ENCODE measurements at regions not wholly inside any gene's neighbourhood (a gene's known extent, or its start where the extent isn't known, plus 50 kb on each side); places are given as distances from the start of the nearest gene placed in this dataset.

DNA sequence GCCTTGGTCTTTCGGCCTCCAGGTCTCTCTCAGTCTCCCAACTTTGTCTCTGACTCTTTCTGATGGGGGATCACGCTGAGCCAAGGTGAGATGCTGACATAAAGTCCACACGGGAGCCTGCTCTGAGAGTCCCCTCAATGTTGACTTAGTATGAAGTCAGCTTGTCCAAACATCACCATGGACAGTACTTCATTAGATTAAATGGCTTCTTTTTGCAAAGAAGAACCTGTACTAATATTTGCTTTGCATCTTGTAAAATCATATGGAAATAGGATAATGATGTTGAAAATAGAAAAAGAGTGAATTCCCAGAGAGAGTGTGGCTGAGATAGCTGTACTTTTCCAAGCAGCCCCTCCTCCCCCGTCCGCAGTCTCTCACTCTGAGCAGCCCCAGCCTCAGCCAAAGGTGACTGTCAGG, 56.7 kb upstream of the SIAH1 start:
- H3K4me3 ChIP-seq (ENCODE audit: insufficient read depth, low read length, poor library complexity, severe bottlenecking) = no peak overlapping the region
- H3K27me3 ChIP-seq (ENCODE audit: low read length) = no peaks in the 10 kb centered on the region
- H4K20me1 ChIP-seq (ENCODE audit: low read depth, low read length) = no peaks in the 10 kb centered on the region
- no peaks in the 10 kb centered on the region for H3K79me2 ChIP-seq (ENCODE audit: insufficient read depth, low read length)
- H2AFZ ChIP-seq (ENCODE audit: low read depth, low read length, severe bottlenecking) = no peak overlapping the region
- H3K36me3 ChIP-seq (ENCODE audit: low read length) = no peaks in the 10 kb centered on the region
- H3K27ac ChIP-seq (ENCODE audit: low read depth, low read length) = no peak overlapping the region
- H3K9me3 ChIP-seq (ENCODE audit: insufficient read depth, low read length) = no peaks in the 10 kb centered on the region
- no peaks in the 10 kb centered on the region for H3F3A ChIP-seq (ENCODE audit: insufficient read depth)
- no peaks in the 10 kb centered on the region for H3K9me2 ChIP-seq (replicated peaks; ENCODE audit: insufficient read depth, low read length)
- no peak overlapping the region for H3K4me2 ChIP-seq (ENCODE audit: low read depth, low read length, poor library complexity, severe bottlenecking)
- no peak overlapping the region for H3K9ac ChIP-seq (ENCODE audit: low read length)
- TF ChIP-seq EZH2phosphoT487 (conservative IDR thresholded peaks at IDR 0.05; ENCODE audit: low read length) (no peak), CTCF (IDR thresholded peaks at IDR 0.05; ENCODE audit: insufficient read depth, low read length, poor library complexity, severe bottlenecking) (no peak)

DNA sequence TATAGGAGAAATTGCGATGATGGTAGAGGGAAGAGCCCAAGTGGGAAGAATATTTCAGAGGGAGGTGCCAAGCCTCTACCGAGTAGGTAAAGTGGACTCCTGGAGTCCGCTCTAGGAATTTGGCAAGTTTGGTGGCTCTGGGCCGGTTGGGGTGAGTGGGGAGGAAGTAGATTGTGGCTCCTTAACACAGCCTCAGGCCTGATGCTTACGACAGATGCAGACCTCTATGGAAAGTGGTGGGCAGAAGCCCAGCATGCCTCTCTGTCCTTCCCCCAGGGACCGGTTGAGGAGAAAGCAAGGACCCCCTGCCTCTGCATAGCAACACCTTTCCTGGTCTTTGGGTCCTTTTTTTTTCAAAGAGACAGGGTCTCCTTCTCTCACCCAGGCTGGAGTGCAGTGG, 55.9 kb upstream of the SIAH1 start:
- TF ChIP-seq EZH2phosphoT487 (conservative IDR thresholded peaks at IDR 0.05; ENCODE audit: low read length) (no peak), CTCF (IDR thresholded peaks at IDR 0.05; ENCODE audit: insufficient read depth, low read length, poor library complexity, severe bottlenecking) (no peak)
- H3K4me3 ChIP-seq (ENCODE audit: insufficient read depth, low read length, poor library complexity, severe bottlenecking) = no peak overlapping the region
- H3K27ac ChIP-seq (ENCODE audit: low read depth, low read length) = no peak overlapping the region
- no peak overlapping the region for H2AFZ ChIP-seq (ENCODE audit: low read depth, low read length, severe bottlenecking)
- H3K9ac ChIP-seq (ENCODE audit: low read length) = no peak overlapping the region
- no peaks in the 10 kb centered on the region for H3K9me3 ChIP-seq (ENCODE audit: insufficient read depth, low read length)
- H4K20me1 ChIP-seq (ENCODE audit: low read depth, low read length) = no peaks in the 10 kb centered on the region
- H3K27me3 ChIP-seq (ENCODE audit: low read length) = no peaks in the 10 kb centered on the region
- no peaks in the 10 kb centered on the region for H3K79me2 ChIP-seq (ENCODE audit: insufficient read depth, low read length)
- no peak overlapping the region for H3K4me2 ChIP-seq (ENCODE audit: low read depth, low read length, poor library complexity, severe bottlenecking)
- no peaks in the 10 kb centered on the region for H3F3A ChIP-seq (ENCODE audit: insufficient read depth)
- H3K9me2 ChIP-seq (replicated peaks; ENCODE audit: insufficient read depth, low read length) = no peaks in the 10 kb centered on the region
- no peaks in the 10 kb centered on the region for H3K36me3 ChIP-seq (ENCODE audit: low read length)

GRCh38 chr16:48438414-48438813, 53.2 kb upstream of the SIAH1 start:
- H3K36me3 ChIP-seq (ENCODE audit: low read length) = no peaks in the 10 kb centered on the region
- H3K9me2 ChIP-seq (replicated peaks; ENCODE audit: insufficient read depth, low read length) = no peaks in the 10 kb centered on the region
- H3K27me3 ChIP-seq (ENCODE audit: low read length) = no peaks in the 10 kb centered on the region
- TF ChIP-seq EZH2phosphoT487 (conservative IDR thresholded peaks at IDR 0.05; ENCODE audit: low read length) = no peak
- no peak for TF ChIP-seq CTCF (IDR thresholded peaks at IDR 0.05; ENCODE audit: insufficient read depth, low read length, poor library complexity, severe bottlenecking)
- H3K9me3 ChIP-seq (ENCODE audit: insufficient read depth, low read length) = no peaks in the 10 kb centered on the region
- H2AFZ ChIP-seq (ENCODE audit: low read depth, low read length, severe bottlenecking) = no peak overlapping the region
- no peak overlapping the region for H3K9ac ChIP-seq (ENCODE audit: low read length)
- no peaks in the 10 kb centered on the region for H4K20me1 ChIP-seq (ENCODE audit: low read depth, low read length)
- H3K27ac ChIP-seq (ENCODE audit: low read depth, low read length) = no peak overlapping the region
- H3K79me2 ChIP-seq (ENCODE audit: insufficient read depth, low read length) = no peaks in the 10 kb centered on the region
- no peaks in the 10 kb centered on the region for H3F3A ChIP-seq (ENCODE audit: insufficient read depth)
- H3K4me3 ChIP-seq (ENCODE audit: insufficient read depth, low read length, poor library complexity, severe bottlenecking) = no peak overlapping the region
- H3K4me2 ChIP-seq (ENCODE audit: low read depth, low read length, poor library complexity, severe bottlenecking) = no peak overlapping the region

- Histone ChIP-seq H4K20me1 (ENCODE audit: low read depth, low read length) (no peaks in the 10 kb centered on the region), H3K9me2 (replicated peaks; ENCODE audit: insufficient read depth, low read length) (no peaks in the 10 kb centered on the region), H3K9me3 (ENCODE audit: insufficient read depth, low read length) (no peaks in the 10 kb centered on the region), H3K36me3 (ENCODE audit: low read length) (no peaks in the 10 kb centered on the region), H3F3A (ENCODE audit: insufficient read depth) (no peaks in the 10 kb centered on the region), H3K27ac (ENCODE audit: low read depth, low read length) (no peak overlapping the region), H3K4me3 (ENCODE audit: insufficient read depth, low read length, poor library complexity, severe bottlenecking) (no peak overlapping the region), H3K4me2 (ENCODE audit: low read depth, low read length, poor library complexity, severe bottlenecking) (no peak overlapping the region), H3K79me2 (ENCODE audit: insufficient read depth, low read length) (no peaks in the 10 kb centered on the region), H3K9ac (ENCODE audit: low read length) (no peak overlapping the region), H2AFZ (ENCODE audit: low read depth, low read length, severe bottlenecking) (no peak overlapping the region), H3K27me3 (ENCODE audit: low read length) (no peaks in the 10 kb centered on the region)
- TF ChIP-seq CTCF (IDR thresholded peaks at IDR 0.05; ENCODE audit: insufficient read depth, low read length, poor library complexity, severe bottlenecking) = no peak
- TF ChIP-seq EZH2phosphoT487 (conservative IDR thresholded peaks at IDR 0.05; ENCODE audit: low read length) = no peak
Observed at GRCh38 chr16:48435906-48436305, 50.7 kb upstream of the SIAH1 start.
